ENCODE measurements at regions not wholly inside any gene's neighbourhood (a gene's known extent, or its start where the extent isn't known, plus 50 kb on each side); places are given as distances from the start of the nearest gene placed in this dataset.

DNA sequence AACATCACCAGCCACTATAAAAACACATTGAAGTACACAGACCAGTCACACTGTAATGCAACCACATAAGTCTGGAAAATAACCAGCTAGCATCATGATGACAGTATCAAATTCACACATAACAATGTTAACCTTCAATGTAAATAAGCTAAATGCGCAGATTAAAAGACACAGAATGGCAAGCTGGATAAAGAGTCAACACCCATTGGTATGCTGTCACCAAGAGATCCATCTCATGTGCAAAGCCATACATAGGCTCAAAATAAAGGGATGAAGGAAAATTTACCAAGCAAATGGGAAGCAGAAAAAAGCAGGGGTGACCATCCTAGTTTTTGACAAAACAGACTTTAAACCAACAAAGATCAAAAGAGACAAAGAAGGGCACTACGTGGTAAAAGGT is 110.8 kb downstream of the NR4A2 start:
- 83 to 95% methylated on average over 2 of the region's 2 CpGs for WGBS, 2 donors
- H3K27me3 ChIP-seq = no peaks in the 10 kb centered on the region
- H3K9me3 ChIP-seq = no peaks in the 10 kb centered on the region
- intact Hi-C loops (cut with DNase I; ENCODE audit: low total_unique reads) = no loop called here
- H3K36me3 ChIP-seq (ENCODE audit: low read depth, missing control alignments) = no peaks in the 10 kb centered on the region
- DNase-seq = no peak
- H3K4me1 ChIP-seq = no peaks in the 10 kb centered on the region
- no peak overlapping the region for H3K4me3 ChIP-seq
- H3K27ac ChIP-seq = no peak overlapping the region
- TF ChIP-seq, protein P1, sequence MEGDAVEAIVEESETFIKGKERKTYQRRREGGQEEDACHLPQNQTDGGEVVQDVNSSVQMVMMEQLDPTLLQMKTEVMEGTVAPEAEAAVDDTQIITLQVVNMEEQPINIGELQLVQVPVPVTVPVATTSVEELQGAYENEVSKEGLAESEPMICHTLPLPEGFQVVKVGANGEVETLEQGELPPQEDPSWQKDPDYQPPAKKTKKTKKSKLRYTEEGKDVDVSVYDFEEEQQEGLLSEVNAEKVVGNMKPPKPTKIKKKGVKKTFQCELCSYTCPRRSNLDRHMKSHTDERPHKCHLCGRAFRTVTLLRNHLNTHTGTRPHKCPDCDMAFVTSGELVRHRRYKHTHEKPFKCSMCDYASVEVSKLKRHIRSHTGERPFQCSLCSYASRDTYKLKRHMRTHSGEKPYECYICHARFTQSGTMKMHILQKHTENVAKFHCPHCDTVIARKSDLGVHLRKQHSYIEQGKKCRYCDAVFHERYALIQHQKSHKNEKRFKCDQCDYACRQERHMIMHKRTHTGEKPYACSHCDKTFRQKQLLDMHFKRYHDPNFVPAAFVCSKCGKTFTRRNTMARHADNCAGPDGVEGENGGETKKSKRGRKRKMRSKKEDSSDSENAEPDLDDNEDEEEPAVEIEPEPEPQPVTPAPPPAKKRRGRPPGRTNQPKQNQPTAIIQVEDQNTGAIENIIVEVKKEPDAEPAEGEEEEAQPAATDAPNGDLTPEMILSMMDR (IDR thresholded peaks at IDR 0.05) = no peak
- TF ChIP-seq POLR2A (IDR thresholded peaks at IDR 0.05) = no peak

DNA sequence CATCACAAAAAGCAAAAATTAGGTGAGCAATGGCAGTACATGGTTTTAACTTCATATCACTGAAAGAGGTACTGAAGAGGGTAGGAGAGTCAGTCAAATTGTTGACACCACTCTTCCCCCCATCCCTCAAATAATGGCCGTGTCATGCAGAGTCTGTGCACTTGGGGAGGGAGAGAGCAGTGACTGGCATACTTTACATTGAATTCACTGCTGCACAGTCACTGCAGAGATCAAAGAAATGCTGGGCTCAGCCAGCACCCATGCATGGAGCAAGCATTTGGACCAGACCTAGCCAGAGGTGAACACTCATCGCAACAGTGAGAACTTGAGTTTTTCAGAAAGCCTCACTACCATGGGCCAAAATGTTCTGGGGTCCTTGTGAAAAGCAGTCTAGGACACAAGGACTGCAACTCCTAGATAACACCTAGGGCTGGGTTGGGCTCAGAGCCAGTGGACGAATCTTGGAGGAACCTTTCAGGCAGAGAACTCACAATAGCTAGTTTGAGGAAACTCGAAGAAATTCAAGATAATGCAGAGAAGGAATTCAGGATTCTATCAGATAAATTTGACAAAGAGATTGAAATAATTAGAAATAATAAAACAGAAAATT is 112.9 kb downstream of the NR4A2 start:
- WGBS, 2 donors = 75 to 79% methylated on average over 3 to 4 of the region's 4 CpGs
- no peaks in the 10 kb centered on the region for H3K9me3 ChIP-seq

DNA sequence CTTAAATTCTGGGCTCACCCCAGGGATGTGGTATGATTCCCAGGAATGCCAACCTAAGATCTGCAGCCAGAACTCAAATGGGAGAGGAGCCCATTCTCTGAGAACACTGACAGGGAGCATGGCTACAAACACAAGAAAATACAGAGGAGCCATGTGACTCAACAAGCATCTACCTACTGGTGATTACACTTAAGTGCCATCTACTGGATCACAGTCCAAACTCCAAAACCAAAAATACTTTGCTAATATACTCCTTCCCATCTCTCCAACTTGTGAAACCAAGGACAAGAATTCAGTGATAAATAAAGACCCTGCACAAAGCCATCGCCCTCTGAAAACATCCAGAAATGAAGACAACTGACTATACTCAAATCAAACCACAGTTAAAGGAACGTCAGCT is 116.9 kb downstream of the NR4A2 start:
- Histone ChIP-seq H3K4me1 (no peaks in the 10 kb centered on the region), H3K9me3 (no peaks in the 10 kb centered on the region), H3K36me3 (ENCODE audit: low read depth, missing control alignments) (no peaks in the 10 kb centered on the region), H3K4me3 (no peak overlapping the region), H3K27me3 (no peaks in the 10 kb centered on the region), H3K27ac (no peak overlapping the region)
- no peak for DNase-seq
- no peak for TF ChIP-seq POLR2A (IDR thresholded peaks at IDR 0.05)
- TF ChIP-seq, protein P1 (IDR thresholded peaks at IDR 0.05) = no peak
- intact Hi-C loops (cut with DNase I; ENCODE audit: low total_unique reads) = no loop called here
- 68 to 74% methylated on average over 2 of the region's 2 CpGs for WGBS, 2 donors

More for the DNA sequence above, 112.9 kb downstream of the NR4A2 start:
- Histone ChIP-seq H3K27ac (no peak overlapping the region), H3K4me1 (no peaks in the 10 kb centered on the region), H3K4me3 (no peak overlapping the region), H3K36me3 (ENCODE audit: low read depth, missing control alignments) (no peaks in the 10 kb centered on the region), H3K27me3 (no peaks in the 10 kb centered on the region)
- DNase-seq = no peak
- TF ChIP-seq POLR2A (IDR thresholded peaks at IDR 0.05) = no peak
- TF ChIP-seq, protein P1 (IDR thresholded peaks at IDR 0.05) = no peak
- intact Hi-C loops (cut with DNase I; ENCODE audit: low total_unique reads) = no loop called here

DNA sequence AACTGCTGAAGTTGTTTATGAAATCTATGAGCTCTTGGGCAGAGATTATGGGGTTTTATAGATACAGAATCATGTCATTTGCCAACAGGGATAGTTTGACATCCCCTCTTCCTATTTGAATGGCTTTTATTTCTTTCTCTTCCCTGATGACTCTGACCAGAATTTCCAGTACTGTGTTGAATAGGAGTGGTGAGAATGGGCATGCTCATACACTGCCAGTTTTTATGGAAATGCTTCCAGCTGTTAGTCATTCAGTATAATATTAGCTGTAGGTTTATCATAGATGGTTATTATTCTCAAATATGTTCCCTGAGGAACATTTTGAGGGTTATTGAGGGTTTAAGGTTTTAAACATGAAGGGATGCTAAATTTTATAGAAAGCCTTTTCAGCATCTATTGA is 121.2 kb downstream of the NR4A2 start:
- H3K9me3 ChIP-seq = no peaks in the 10 kb centered on the region
- H3K27me3 ChIP-seq = no peaks in the 10 kb centered on the region
- intact Hi-C loops (cut with DNase I; ENCODE audit: low total_unique reads) = no loop called here
- H3K4me1 ChIP-seq = no peaks in the 10 kb centered on the region
- no peak overlapping the region for H3K27ac ChIP-seq
- no peak for DNase-seq
- no peaks in the 10 kb centered on the region for H3K36me3 ChIP-seq (ENCODE audit: low read depth, missing control alignments)
- TF ChIP-seq, protein P1 (IDR thresholded peaks at IDR 0.05) = no peak
- TF ChIP-seq POLR2A (IDR thresholded peaks at IDR 0.05) = no peak
- H3K4me3 ChIP-seq = no peak overlapping the region

DNA sequence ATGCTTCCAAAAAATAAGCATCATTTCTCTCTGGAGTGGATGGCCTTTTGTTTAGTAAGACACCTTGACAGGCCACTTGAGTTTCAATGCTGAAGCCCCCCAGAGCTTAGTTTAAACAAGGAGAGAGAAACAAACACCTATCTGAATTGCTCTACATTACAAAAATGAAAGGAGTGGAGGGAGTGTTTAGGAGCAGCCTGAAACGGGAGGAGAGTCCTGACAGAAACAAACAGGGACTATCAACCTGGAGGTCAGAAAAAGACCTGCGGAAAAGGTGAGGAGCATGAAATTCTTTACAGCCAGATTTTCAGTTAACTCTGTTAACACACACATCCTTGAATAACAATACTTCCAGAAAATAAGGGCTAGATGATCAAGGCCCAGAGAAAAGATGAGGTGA is 126.2 kb downstream of the NR4A2 start:
- no peaks in the 10 kb centered on the region for H3K4me1 ChIP-seq
- no peak overlapping the region for H3K27ac ChIP-seq
- H3K4me3 ChIP-seq = no peak overlapping the region
- DNase-seq = no peak
- TF ChIP-seq, protein P1 (IDR thresholded peaks at IDR 0.05) = no peak
- no peak for TF ChIP-seq POLR2A (IDR thresholded peaks at IDR 0.05)
- H3K36me3 ChIP-seq (ENCODE audit: low read depth, missing control alignments) = no peaks in the 10 kb centered on the region
- 56 to 60% methylated on average over 2 of the region's 2 CpGs for WGBS, 2 donors
- no peaks in the 10 kb centered on the region for H3K9me3 ChIP-seq
- no peaks in the 10 kb centered on the region for H3K27me3 ChIP-seq
- intact Hi-C loops (cut with DNase I; ENCODE audit: low total_unique reads) = no loop called here

All from testis (tissue), 2 donors.